ENCODE measurements at regions not wholly inside any gene's neighbourhood (a gene's known extent, or its start where the extent isn't known, plus 50 kb on each side); places are given as distances from the start of the nearest gene placed in this dataset.

DNA sequence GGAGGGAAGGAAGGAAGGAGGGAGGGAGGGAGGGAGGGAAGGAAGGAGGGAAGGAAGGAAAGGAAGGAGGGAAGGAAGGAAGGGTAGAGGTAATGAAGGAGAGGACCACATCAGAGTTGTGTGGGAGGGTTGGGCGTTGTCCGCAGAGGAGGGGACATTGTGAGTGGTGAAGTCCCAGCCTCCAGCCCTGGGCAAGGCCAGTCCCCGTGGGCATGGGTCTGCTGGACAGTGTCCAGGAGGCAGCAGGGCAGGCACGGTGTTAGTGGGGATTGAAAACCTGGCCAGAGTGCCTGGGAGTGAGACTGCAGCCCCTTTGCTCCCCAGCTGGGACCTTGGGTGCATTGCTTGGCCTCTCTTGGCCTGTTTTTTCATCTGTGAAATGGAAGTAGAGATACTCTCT is 1462.3 kb downstream of the BRD1 start:
- Mint-ChIP-seq H3K27ac (no peak overlapping the region), H3K9me3 (no peaks in the 10 kb centered on the region), H3K4me1 (no peaks in the 10 kb centered on the region), H3K27me3 (peaks cover 6% of the 10 kb centered on the region), H3K4me3 (no peak overlapping the region)
- DNase-seq (no peak), ATAC-seq (no peak)

- H3K9me3 Mint-ChIP-seq = no peaks in the 10 kb centered on the region
- DNase-seq = no peak
- H3K4me1 Mint-ChIP-seq = no peaks in the 10 kb centered on the region
- no peak for ATAC-seq
- H3K27ac Mint-ChIP-seq = no peak overlapping the region
- H3K4me3 Mint-ChIP-seq = no peak overlapping the region
- peaks cover 5% of the 10 kb centered on the region for H3K27me3 Mint-ChIP-seq
Observed at GRCh38 chr22:48362721-48363404, 1464.8 kb downstream of the BRD1 start.

DNA sequence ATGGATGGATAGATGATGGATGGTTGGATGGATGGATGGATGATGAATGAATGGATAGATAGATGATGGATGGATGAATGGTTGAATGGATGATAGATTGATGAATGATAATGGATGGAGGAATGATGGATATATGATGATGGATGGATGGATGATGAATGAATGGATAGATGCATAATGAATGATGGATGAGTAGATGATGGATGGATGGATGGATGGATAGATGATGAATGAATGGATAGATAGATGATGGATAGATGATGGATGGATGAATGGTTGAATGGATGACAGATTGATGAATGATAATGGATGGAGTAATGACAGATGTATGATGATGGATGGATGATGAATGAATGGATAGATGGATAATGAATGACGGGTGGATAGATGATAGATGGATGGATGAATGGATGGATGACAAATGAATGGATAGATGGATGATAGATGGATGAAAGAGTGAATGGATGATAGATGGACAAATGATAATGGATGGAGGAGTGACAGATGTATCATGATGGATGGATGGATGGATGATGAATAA is 1466.5 kb downstream of the BRD1 start:
- Mint-ChIP-seq H3K4me3 (no peak overlapping the region), H3K9me3 (no peaks in the 10 kb centered on the region), H3K27ac (no peak overlapping the region), H3K27me3 (peaks cover 9% of the 10 kb centered on the region), H3K4me1 (no peaks in the 10 kb centered on the region)
- no peak for DNase-seq
- ATAC-seq = no peak

DNA sequence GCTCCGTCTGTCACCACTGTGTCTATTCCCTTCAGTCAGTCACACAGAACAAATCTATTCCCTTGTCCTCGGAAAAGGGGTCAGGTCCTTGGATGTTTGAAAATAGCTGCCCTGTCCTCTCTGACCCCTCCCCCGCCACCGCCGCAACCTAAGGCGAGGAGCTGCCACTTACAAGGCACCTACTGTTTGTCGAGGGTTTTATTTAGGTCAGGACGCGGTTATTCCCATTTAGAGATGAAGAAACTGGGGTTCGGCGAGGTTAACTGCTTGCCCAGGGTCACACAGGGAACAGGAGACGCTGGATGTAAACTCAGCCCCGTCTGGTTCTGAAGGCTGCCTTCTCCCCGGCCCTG is 1468.1 kb downstream of the BRD1 start:
- no peak overlapping the region for H3K27ac Mint-ChIP-seq
- no peak for ATAC-seq
- no peak overlapping the region for H3K4me3 Mint-ChIP-seq
- no peaks in the 10 kb centered on the region for H3K9me3 Mint-ChIP-seq
- peaks cover 12% of the 10 kb centered on the region for H3K27me3 Mint-ChIP-seq
- DNase-seq = no peak
- H3K4me1 Mint-ChIP-seq = no peaks in the 10 kb centered on the region

DNA sequence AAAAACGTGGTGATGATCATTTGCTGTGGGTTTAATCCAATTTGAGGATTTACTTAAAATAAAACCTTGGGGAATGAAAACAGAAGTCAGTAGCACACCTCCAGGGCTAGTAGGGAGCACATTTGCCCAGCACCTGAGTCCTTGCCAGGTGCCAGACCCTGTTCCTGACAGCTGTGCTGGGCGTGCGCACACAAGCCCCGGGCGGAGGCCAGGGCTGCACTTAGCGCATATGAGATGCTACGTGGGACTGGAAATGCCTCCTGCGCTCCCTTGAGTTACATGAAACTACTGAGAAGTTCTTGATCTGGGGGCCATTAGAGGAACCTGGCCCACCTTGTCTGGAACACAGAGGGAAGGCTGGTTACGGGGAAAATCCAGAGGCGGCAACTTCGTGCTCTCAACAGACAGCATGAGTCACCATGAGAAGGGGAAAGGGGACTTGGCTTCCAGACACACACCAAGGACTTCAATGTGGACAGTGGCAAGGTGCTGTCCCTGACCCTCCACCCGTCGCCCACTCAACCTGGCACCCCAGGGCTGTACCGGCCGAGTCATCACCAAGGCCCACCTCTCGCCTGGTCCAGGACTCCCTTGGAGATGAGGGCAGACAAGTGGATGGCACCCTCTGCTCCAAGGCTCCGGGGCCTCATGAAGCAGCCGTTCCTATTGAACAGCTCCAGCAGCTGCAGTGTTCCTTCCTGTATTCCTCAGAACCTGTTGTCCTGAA is 1468.6 kb downstream of the BRD1 start:
- H3K27ac Mint-ChIP-seq = no peak overlapping the region
- no peak overlapping the region for H3K4me3 Mint-ChIP-seq
- H3K9me3 Mint-ChIP-seq = no peaks in the 10 kb centered on the region
- no peaks in the 10 kb centered on the region for H3K4me1 Mint-ChIP-seq
- DNase-seq (no peak), ATAC-seq (no peak)
- H3K27me3 Mint-ChIP-seq = peaks cover 12% of the 10 kb centered on the region

GRCh38 chr22:48357961-48358360 is 1469.7 kb downstream of the BRD1 start:
- ATAC-seq = no peak
- H3K27ac Mint-ChIP-seq = no peak overlapping the region
- H3K4me3 Mint-ChIP-seq = no peak overlapping the region
- no peak for DNase-seq
- H3K4me1 Mint-ChIP-seq = no peaks in the 10 kb centered on the region
- H3K27me3 Mint-ChIP-seq = peaks cover 17% of the 10 kb centered on the region
- H3K9me3 Mint-ChIP-seq = no peaks in the 10 kb centered on the region

DNA sequence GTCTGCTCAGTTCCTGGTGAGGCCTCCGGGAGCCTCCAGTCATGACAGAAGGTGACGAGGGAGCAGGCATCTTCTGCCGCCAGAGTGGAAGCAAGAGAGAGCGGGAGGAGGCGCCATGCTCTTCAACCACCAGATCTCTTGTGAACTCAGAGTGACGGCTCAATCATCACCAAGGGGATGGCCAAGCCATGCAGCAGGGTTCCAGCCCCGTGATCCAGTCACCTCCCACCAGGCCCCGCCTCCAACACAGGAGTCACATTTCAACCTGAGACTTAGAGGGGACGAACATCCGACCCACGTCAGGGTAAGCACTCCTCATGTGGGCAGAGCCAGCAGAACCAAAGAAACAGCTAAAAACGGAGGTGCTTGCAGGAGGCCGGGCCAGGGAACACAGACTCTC is 1470.5 kb downstream of the BRD1 start:
- no peak overlapping the region for H3K27ac Mint-ChIP-seq
- no peak overlapping the region for H3K4me3 Mint-ChIP-seq
- H3K9me3 Mint-ChIP-seq = no peaks in the 10 kb centered on the region
- ATAC-seq (no peak), DNase-seq (no peak)
- peaks cover 19% of the 10 kb centered on the region for H3K27me3 Mint-ChIP-seq
- H3K4me1 Mint-ChIP-seq = no peaks in the 10 kb centered on the region

DNA sequence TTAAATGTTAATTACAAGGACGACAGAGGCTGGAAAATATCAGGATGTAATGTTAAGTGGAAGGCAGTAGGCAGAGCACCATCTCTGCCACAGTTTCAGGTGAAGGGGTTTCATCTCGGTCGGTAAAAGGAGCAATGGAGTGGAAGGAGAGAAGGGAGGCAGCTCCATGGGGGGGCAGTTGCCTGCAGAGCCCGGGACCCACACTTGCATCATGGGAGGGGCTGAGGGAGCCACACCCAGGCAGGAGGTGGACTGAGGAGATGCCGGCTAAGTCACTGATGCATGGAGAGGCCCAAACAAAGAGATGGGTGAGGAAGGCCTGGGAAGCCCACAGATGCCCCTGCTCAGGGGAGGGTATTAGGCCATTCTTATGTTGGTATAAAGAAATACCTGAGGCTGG is 1470.9 kb downstream of the BRD1 start:
- no peaks in the 10 kb centered on the region for H3K9me3 Mint-ChIP-seq
- ATAC-seq (no peak), DNase-seq (no peak)
- peak overlapping the region in 1 of 2 donors; percentile 28 for H3K27ac Mint-ChIP-seq
- H3K4me3 Mint-ChIP-seq = no peak overlapping the region
- H3K4me1 Mint-ChIP-seq = no peaks in the 10 kb centered on the region
- H3K27me3 Mint-ChIP-seq = peaks cover 19% of the 10 kb centered on the region

DNA sequence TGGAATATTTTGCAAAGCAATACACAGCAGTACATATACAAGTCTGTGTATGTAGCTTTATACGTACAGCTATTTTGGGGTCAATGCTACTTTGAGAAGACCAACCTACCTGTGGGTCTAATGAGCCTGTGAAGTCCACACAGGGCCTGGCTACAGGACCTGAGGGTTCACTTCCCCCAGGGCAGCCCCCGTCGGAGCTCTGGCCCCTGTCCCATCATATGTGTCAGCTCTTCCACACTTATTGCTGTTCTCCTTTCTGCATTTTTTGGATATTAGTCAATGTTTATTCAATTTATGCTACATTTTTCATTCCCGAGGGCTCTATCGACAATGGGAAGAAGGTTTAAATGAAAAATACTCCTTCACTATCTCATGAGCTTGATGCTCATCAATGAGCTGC is 1473.6 kb downstream of the BRD1 start:
- no peak for ATAC-seq
- Mint-ChIP-seq H3K27me3 (peaks cover 19% of the 10 kb centered on the region), H3K4me3 (no peak overlapping the region), H3K9me3 (no peaks in the 10 kb centered on the region), H3K4me1 (no peaks in the 10 kb centered on the region), H3K27ac (no peak overlapping the region)
- no peak for DNase-seq

- Mint-ChIP-seq H3K4me1 (no peaks in the 10 kb centered on the region), H3K4me3 (no peak overlapping the region), H3K27me3 (peaks cover 19% of the 10 kb centered on the region), H3K9me3 (no peaks in the 10 kb centered on the region), H3K27ac (no peak overlapping the region)
- ATAC-seq (no peak), DNase-seq (no peak)
Observed at GRCh38 chr22:48353116-48353947, 1474.3 kb downstream of the BRD1 start.

GRCh38 chr22:48352086-48352911 is 1475.4 kb downstream of the BRD1 start:
- Mint-ChIP-seq H3K4me3 (no peak overlapping the region), H3K9me3 (no peaks in the 10 kb centered on the region), H3K27ac (no peak overlapping the region), H3K27me3 (peaks cover 19% of the 10 kb centered on the region), H3K4me1 (no peaks in the 10 kb centered on the region)
- DNase-seq (no peak), ATAC-seq (no peak)

DNA sequence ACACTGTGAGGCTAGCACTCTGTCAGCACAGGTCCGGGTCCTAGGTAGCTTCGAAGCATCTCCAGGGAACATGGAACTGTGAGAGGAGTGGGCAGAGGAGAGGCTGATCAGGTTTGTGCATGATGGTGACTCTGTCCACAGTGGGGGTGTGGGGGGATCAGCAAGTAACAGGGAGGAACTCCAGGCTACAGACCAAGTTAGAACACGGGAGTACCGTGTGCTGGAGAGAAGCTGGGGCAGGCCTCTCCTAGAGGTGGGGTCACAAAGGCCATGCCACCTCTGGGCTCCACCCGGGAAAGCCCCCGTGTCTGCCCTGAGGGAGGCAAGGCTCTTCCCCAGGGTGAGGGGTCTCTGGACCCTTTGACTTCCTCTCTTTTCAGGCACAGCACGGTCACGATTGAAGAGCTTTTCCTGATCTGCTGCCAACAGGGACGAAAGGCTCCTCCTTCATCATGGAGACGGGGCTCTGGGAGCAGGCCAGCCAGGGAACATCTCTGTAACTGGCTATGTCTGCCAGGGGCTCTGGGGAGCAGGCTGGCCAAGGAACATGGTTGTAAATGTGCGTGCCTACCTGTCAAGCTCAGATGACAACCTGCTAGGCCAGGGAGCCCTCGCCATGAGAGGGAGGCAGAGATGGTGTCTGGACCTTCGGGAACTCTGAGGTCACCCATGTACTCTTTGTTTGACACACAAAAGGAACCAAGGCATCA is 1476.1 kb downstream of the BRD1 start:
- Mint-ChIP-seq H3K4me1 (no peaks in the 10 kb centered on the region), H3K27me3 (peaks cover 13% of the 10 kb centered on the region), H3K27ac (no peak overlapping the region), H3K4me3 (no peak overlapping the region), H3K9me3 (no peaks in the 10 kb centered on the region)
- ATAC-seq = no peak
- no peak for DNase-seq

GRCh38 chr22:48350456-48350855 is 1477.2 kb downstream of the BRD1 start:
- no peak overlapping the region for H3K4me3 Mint-ChIP-seq
- no peak overlapping the region for H3K27ac Mint-ChIP-seq
- DNase-seq = no peak
- H3K4me1 Mint-ChIP-seq = no peaks in the 10 kb centered on the region
- ATAC-seq = no peak
- no peaks in the 10 kb centered on the region for H3K9me3 Mint-ChIP-seq
- peaks cover 6% of the 10 kb centered on the region for H3K27me3 Mint-ChIP-seq

GRCh38 chr22:48348855-48349254 is 1478.8 kb downstream of the BRD1 start:
- Mint-ChIP-seq H3K27me3 (peaks cover 6% of the 10 kb centered on the region), H3K4me3 (no peak overlapping the region), H3K27ac (no peak overlapping the region), H3K9me3 (no peaks in the 10 kb centered on the region), H3K4me1 (no peaks in the 10 kb centered on the region)
- ATAC-seq (no peak), DNase-seq (no peak)

- ATAC-seq (no peak), DNase-seq (no peak)
- H3K4me1 Mint-ChIP-seq = no peaks in the 10 kb centered on the region
- no peaks in the 10 kb centered on the region for H3K27me3 Mint-ChIP-seq
- no peaks in the 10 kb centered on the region for H3K9me3 Mint-ChIP-seq
- H3K4me3 Mint-ChIP-seq = no peak overlapping the region
- no peak overlapping the region for H3K27ac Mint-ChIP-seq
Observed at GRCh38 chr22:48347311-48347710, 1480.4 kb downstream of the BRD1 start.

All from stimulated activated naive CD8-positive, alpha-beta T cell treated with anti-CD3 and anti-CD28 coated beads, Interleukin-15, amount 100 ng/mL, for 72 hours (primary cell).